ENCODE measurements at regions not wholly inside any gene's neighbourhood (a gene's known extent, or its start where the extent isn't known, plus 50 kb on each side); places are given as distances from the start of the nearest gene placed in this dataset.

- Mint-ChIP-seq H3K9me3 (peaks cover 0 to 4% (median 1%) of the 10 kb centered on the region in 7 donors), H3K36me3 (no peaks in the 10 kb centered on the region), H3K27me3 (peaks cover 26% of the 10 kb centered on the region), H3K27ac (no peak overlapping the region), H3K4me3 (no peak overlapping the region), H3K4me1 (no peaks in the 10 kb centered on the region)
- DNase-seq, result no peak
- Histone ChIP-seq H3K4me1 (ENCODE audit: control insufficient read depth, insufficient read depth, low read length, poor library complexity, severe bottlenecking) (no peaks in the 10 kb centered on the region), H3K36me3 (ENCODE audit: control insufficient read depth, insufficient read depth, low read length) (no peaks in the 10 kb centered on the region), H3K27me3 (ENCODE audit: control insufficient read depth, insufficient read depth, low read length) (peaks cover 9% of the 10 kb centered on the region), H3K27ac (ENCODE audit: insufficient read depth, low read length, poor library complexity, severe bottlenecking) (no peak overlapping the region), H3K4me3 (ENCODE audit: low read depth, low read length) (no peak overlapping the region), H3K9me3 (ENCODE audit: control insufficient read depth in 2 of 2, low read length in 2 of 2) (no peaks in the 10 kb centered on the region)
- ATAC-seq (ENCODE audit: low read depth in 2 of 2), result no peak
Measured at GRCh38 chr10:10847387-10847786, 170.3 kb upstream of the CELF2 start.

GRCh38 chr10:10848488-10849111, 169.1 kb upstream of the CELF2 start:
- peaks cover 9% of the 10 kb centered on the region for H3K27me3 ChIP-seq (ENCODE audit: control insufficient read depth, insufficient read depth, low read length)
- no peak overlapping the region for H3K4me3 ChIP-seq (ENCODE audit: low read depth, low read length)
- H3K9me3 Mint-ChIP-seq, result peaks cover 0 to 4% (median 0%) of the 10 kb centered on the region in 7 donors
- H3K36me3 Mint-ChIP-seq, result no peaks in the 10 kb centered on the region
- H3K27me3 Mint-ChIP-seq, result peaks cover 22% of the 10 kb centered on the region
- no peak for DNase-seq
- no peak overlapping the region for H3K27ac Mint-ChIP-seq
- ATAC-seq (ENCODE audit: low read depth in 2 of 2), result no peak
- H3K9me3 ChIP-seq (ENCODE audit: control insufficient read depth in 2 of 2, low read length in 2 of 2), result no peaks in the 10 kb centered on the region
- H3K4me1 Mint-ChIP-seq, result no peaks in the 10 kb centered on the region
- H3K4me1 ChIP-seq (ENCODE audit: control insufficient read depth, insufficient read depth, low read length, poor library complexity, severe bottlenecking), result no peaks in the 10 kb centered on the region
- H3K27ac ChIP-seq (ENCODE audit: insufficient read depth, low read length, poor library complexity, severe bottlenecking), result no peak overlapping the region
- no peak overlapping the region for H3K4me3 Mint-ChIP-seq
- H3K36me3 ChIP-seq (ENCODE audit: control insufficient read depth, insufficient read depth, low read length), result no peaks in the 10 kb centered on the region

GRCh38 chr10:10849306-10849705, 168.4 kb upstream of the CELF2 start:
- H3K4me3 ChIP-seq (ENCODE audit: low read depth, low read length), result no peak overlapping the region
- Mint-ChIP-seq H3K27me3 (peaks cover 15% of the 10 kb centered on the region), H3K27ac (no peak overlapping the region), H3K4me3 (no peak overlapping the region), H3K36me3 (no peaks in the 10 kb centered on the region), H3K4me1 (no peaks in the 10 kb centered on the region), H3K9me3 (peaks cover 0 to 4% (median 0%) of the 10 kb centered on the region in 7 donors)
- H3K4me1 ChIP-seq (ENCODE audit: control insufficient read depth, insufficient read depth, low read length, poor library complexity, severe bottlenecking), result no peaks in the 10 kb centered on the region
- ATAC-seq (ENCODE audit: low read depth in 2 of 2) (no peak), DNase-seq (no peak)
- H3K36me3 ChIP-seq (ENCODE audit: control insufficient read depth, insufficient read depth, low read length), result no peaks in the 10 kb centered on the region
- H3K27me3 ChIP-seq (ENCODE audit: control insufficient read depth, insufficient read depth, low read length), result peaks cover 9% of the 10 kb centered on the region
- H3K9me3 ChIP-seq (ENCODE audit: control insufficient read depth in 2 of 2, low read length in 2 of 2), result no peaks in the 10 kb centered on the region
- H3K27ac ChIP-seq (ENCODE audit: insufficient read depth, low read length, poor library complexity, severe bottlenecking), result no peak overlapping the region

- Mint-ChIP-seq H3K36me3 (no peaks in the 10 kb centered on the region), H3K9me3 (peaks cover 0 to 4% (median 0%) of the 10 kb centered on the region in 7 donors), H3K4me3 (no peak overlapping the region), H3K27ac (no peak overlapping the region), H3K4me1 (peaks cover 0 to 1% (median 0%) of the 10 kb centered on the region in 4 donors), H3K27me3 (peaks cover 12% of the 10 kb centered on the region)
- Histone ChIP-seq H3K27me3 (ENCODE audit: control insufficient read depth, insufficient read depth, low read length) (peaks cover 9% of the 10 kb centered on the region), H3K27ac (ENCODE audit: insufficient read depth, low read length, poor library complexity, severe bottlenecking) (no peak overlapping the region), H3K4me1 (ENCODE audit: control insufficient read depth, insufficient read depth, low read length, poor library complexity, severe bottlenecking) (no peaks in the 10 kb centered on the region), H3K4me3 (ENCODE audit: low read depth, low read length) (no peak overlapping the region), H3K9me3 (ENCODE audit: control insufficient read depth in 2 of 2, low read length in 2 of 2) (no peaks in the 10 kb centered on the region), H3K36me3 (ENCODE audit: control insufficient read depth, insufficient read depth, low read length) (no peaks in the 10 kb centered on the region)
- ATAC-seq (ENCODE audit: low read depth in 2 of 2) (no peak), DNase-seq (no peak)
Measured at GRCh38 chr10:10850214-10850613, 167.5 kb upstream of the CELF2 start.

GRCh38 chr10:10852464-10852863, 165.2 kb upstream of the CELF2 start:
- H3K27ac ChIP-seq (ENCODE audit: insufficient read depth, low read length, poor library complexity, severe bottlenecking), result no peak overlapping the region
- H3K36me3 ChIP-seq (ENCODE audit: control insufficient read depth, insufficient read depth, low read length), result no peaks in the 10 kb centered on the region
- no peaks in the 10 kb centered on the region for H3K36me3 Mint-ChIP-seq
- DNase-seq (no peak), ATAC-seq (ENCODE audit: low read depth in 2 of 2) (no peak)
- peaks cover 0 to 2% (median 0%) of the 10 kb centered on the region in 4 donors for H3K4me1 Mint-ChIP-seq
- no peak overlapping the region for H3K4me3 ChIP-seq (ENCODE audit: low read depth, low read length)
- H3K4me1 ChIP-seq (ENCODE audit: control insufficient read depth, insufficient read depth, low read length, poor library complexity, severe bottlenecking), result no peaks in the 10 kb centered on the region
- H3K27me3 ChIP-seq (ENCODE audit: control insufficient read depth, insufficient read depth, low read length), result peaks cover 11% of the 10 kb centered on the region
- peaks cover 19% of the 10 kb centered on the region for H3K27me3 Mint-ChIP-seq
- H3K27ac Mint-ChIP-seq, result no peak overlapping the region
- H3K9me3 Mint-ChIP-seq, result peaks cover 0 to 4% (median 0%) of the 10 kb centered on the region in 7 donors
- H3K9me3 ChIP-seq (ENCODE audit: control insufficient read depth in 2 of 2, low read length in 2 of 2), result no peaks in the 10 kb centered on the region
- H3K4me3 Mint-ChIP-seq, result no peak overlapping the region

- Histone ChIP-seq H3K27me3 (ENCODE audit: control insufficient read depth, insufficient read depth, low read length) (peaks cover 11% of the 10 kb centered on the region), H3K4me3 (ENCODE audit: low read depth, low read length) (no peak overlapping the region), H3K4me1 (ENCODE audit: control insufficient read depth, insufficient read depth, low read length, poor library complexity, severe bottlenecking) (no peaks in the 10 kb centered on the region), H3K27ac (ENCODE audit: insufficient read depth, low read length, poor library complexity, severe bottlenecking) (no peak overlapping the region), H3K9me3 (ENCODE audit: control insufficient read depth in 2 of 2, low read length in 2 of 2) (no peaks in the 10 kb centered on the region), H3K36me3 (ENCODE audit: control insufficient read depth, insufficient read depth, low read length) (no peaks in the 10 kb centered on the region)
- H3K4me1 Mint-ChIP-seq, result peaks cover 0 to 2% (median 0%) of the 10 kb centered on the region in 4 donors
- peaks cover 0 to 4% (median 0%) of the 10 kb centered on the region in 7 donors for H3K9me3 Mint-ChIP-seq
- no peak for DNase-seq
- H3K36me3 Mint-ChIP-seq, result no peaks in the 10 kb centered on the region
- H3K27ac Mint-ChIP-seq, result no peak overlapping the region
- H3K4me3 Mint-ChIP-seq, result no peak overlapping the region
- peaks cover 15% of the 10 kb centered on the region for H3K27me3 Mint-ChIP-seq
- no peak for ATAC-seq (ENCODE audit: low read depth in 2 of 2)
Measured at GRCh38 chr10:10853954-10854353, 163.7 kb upstream of the CELF2 start.

GRCh38 chr10:10854725-10855124, 162.9 kb upstream of the CELF2 start:
- H3K27ac Mint-ChIP-seq, result no peak overlapping the region
- no peaks in the 10 kb centered on the region for H3K9me3 Mint-ChIP-seq
- Histone ChIP-seq H3K9me3 (ENCODE audit: control insufficient read depth in 2 of 2, low read length in 2 of 2) (no peaks in the 10 kb centered on the region), H3K27ac (ENCODE audit: insufficient read depth, low read length, poor library complexity, severe bottlenecking) (no peak overlapping the region), H3K4me3 (ENCODE audit: low read depth, low read length) (no peak overlapping the region), H3K36me3 (ENCODE audit: control insufficient read depth, insufficient read depth, low read length) (no peaks in the 10 kb centered on the region), H3K4me1 (ENCODE audit: control insufficient read depth, insufficient read depth, low read length, poor library complexity, severe bottlenecking) (no peaks in the 10 kb centered on the region), H3K27me3 (ENCODE audit: control insufficient read depth, insufficient read depth, low read length) (peaks cover 11% of the 10 kb centered on the region)
- ATAC-seq (ENCODE audit: low read depth in 2 of 2), result no peak
- no peaks in the 10 kb centered on the region for H3K36me3 Mint-ChIP-seq
- no peak for DNase-seq
- H3K27me3 Mint-ChIP-seq, result peaks cover 15% of the 10 kb centered on the region
- peaks cover 0 to 2% (median 0%) of the 10 kb centered on the region in 4 donors for H3K4me1 Mint-ChIP-seq
- H3K4me3 Mint-ChIP-seq, result no peak overlapping the region

- peaks cover 15% of the 10 kb centered on the region for H3K27me3 Mint-ChIP-seq
- Histone ChIP-seq H3K4me1 (ENCODE audit: control insufficient read depth, insufficient read depth, low read length, poor library complexity, severe bottlenecking) (no peaks in the 10 kb centered on the region), H3K9me3 (ENCODE audit: control insufficient read depth in 2 of 2, low read length in 2 of 2) (no peaks in the 10 kb centered on the region), H3K27ac (ENCODE audit: insufficient read depth, low read length, poor library complexity, severe bottlenecking) (no peak overlapping the region), H3K27me3 (ENCODE audit: control insufficient read depth, insufficient read depth, low read length) (peaks cover 11% of the 10 kb centered on the region), H3K4me3 (ENCODE audit: low read depth, low read length) (no peak overlapping the region), H3K36me3 (ENCODE audit: control insufficient read depth, insufficient read depth, low read length) (no peaks in the 10 kb centered on the region)
- peak in 1 of 3 donors; percentile 4 for DNase-seq
- no peak overlapping the region for H3K4me3 Mint-ChIP-seq
- H3K4me1 Mint-ChIP-seq, result peaks cover 0 to 2% (median 0%) of the 10 kb centered on the region in 4 donors
- no peaks in the 10 kb centered on the region for H3K9me3 Mint-ChIP-seq
- no peak overlapping the region for H3K27ac Mint-ChIP-seq
- no peaks in the 10 kb centered on the region for H3K36me3 Mint-ChIP-seq
- ATAC-seq (ENCODE audit: low read depth in 2 of 2), result no peak
Measured at GRCh38 chr10:10855151-10855581, 162.5 kb upstream of the CELF2 start.
